Mammary epithelial cell (primary cell): ENCODE measurements at regions not wholly inside any gene's neighbourhood (a gene's known extent, or its start where the extent isn't known, plus 50 kb on each side); places are given as distances from the start of the nearest gene placed in this dataset.

Experiments used
- EZH2 ChIP-seq: IDR thresholded peaks from 2 replicates; pipeline ENCODE4 v1.6.1; 2012; ENCODE audit warnings: low read length, inconsistent platforms, borderline replicate concordance
- TF ChIP-seq, protein P1 (sequence below), 2 donors: IDR thresholded peaks in 1 of 2; conservative IDR thresholded peaks in 1 of 2; 2 replicates each; pipeline ENCODE4 v1.5.1; 2011 to 2012; ENCODE audit warnings: inconsistent platforms in 2 of 2, low read length in 2 of 2, mild to moderate bottlenecking in 2 of 2, control low read depth in 1 of 2, low read depth in 1 of 2; ENCODE audit not compliant: insufficient read depth in 1 of 2; ENCODE audit errors: extremely low read depth in 1 of 2

DNA sequence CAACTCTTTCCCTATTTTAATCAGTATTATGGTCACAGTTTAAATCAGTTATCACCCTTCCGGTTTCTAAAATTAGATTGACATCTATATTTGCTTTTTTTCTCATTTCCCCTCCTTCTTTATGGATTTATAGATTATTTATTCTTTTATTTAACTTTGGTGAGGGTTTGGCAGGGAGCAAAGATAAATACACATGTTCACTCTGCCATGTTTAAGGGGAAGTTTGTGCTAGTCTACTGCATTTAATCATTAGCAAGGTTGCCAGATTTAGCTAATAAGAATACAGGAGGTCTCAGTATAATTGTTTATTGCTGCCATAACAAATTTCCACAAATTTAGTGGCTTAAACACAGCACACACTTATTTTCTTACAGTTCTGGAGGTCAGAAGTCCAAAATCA lies 204.0 kb upstream of the BTG1 start:
- TF ChIP-seq, protein P1, sequence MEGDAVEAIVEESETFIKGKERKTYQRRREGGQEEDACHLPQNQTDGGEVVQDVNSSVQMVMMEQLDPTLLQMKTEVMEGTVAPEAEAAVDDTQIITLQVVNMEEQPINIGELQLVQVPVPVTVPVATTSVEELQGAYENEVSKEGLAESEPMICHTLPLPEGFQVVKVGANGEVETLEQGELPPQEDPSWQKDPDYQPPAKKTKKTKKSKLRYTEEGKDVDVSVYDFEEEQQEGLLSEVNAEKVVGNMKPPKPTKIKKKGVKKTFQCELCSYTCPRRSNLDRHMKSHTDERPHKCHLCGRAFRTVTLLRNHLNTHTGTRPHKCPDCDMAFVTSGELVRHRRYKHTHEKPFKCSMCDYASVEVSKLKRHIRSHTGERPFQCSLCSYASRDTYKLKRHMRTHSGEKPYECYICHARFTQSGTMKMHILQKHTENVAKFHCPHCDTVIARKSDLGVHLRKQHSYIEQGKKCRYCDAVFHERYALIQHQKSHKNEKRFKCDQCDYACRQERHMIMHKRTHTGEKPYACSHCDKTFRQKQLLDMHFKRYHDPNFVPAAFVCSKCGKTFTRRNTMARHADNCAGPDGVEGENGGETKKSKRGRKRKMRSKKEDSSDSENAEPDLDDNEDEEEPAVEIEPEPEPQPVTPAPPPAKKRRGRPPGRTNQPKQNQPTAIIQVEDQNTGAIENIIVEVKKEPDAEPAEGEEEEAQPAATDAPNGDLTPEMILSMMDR (conservative IDR thresholded peaks at IDR 0.05 in 1 of 2, IDR thresholded peaks at IDR 0.05 in 1 of 2; ENCODE audit: extremely low read depth in 1 of 2, insufficient read depth in 1 of 2, low read depth in 1 of 2, low read length in 2 of 2): no peak
- no peak for TF ChIP-seq EZH2
